GM21619 (cell line): ENCODE measurements at regions not wholly inside any gene's neighbourhood (a gene's known extent, or its start where the extent isn't known, plus 50 kb on each side); places are given as distances from the start of the nearest gene placed in this dataset.
A peak's percentile ranks its signal among the peaks of the same experiment; 100 is the strongest.
"Not testable (repeated sequence)": the region's sequence is repeated elsewhere in the genome, so short reads cannot be mapped to it uniquely, and the experiment has no call there.

ENCODE experiments used
- ATAC-seq: cut with Tn5 transposase; IDR thresholded peaks from one replicate; pipeline ENCODE4 v1.9.1; 2021; ENCODE audit not compliant: unreplicated experiment

DNA sequence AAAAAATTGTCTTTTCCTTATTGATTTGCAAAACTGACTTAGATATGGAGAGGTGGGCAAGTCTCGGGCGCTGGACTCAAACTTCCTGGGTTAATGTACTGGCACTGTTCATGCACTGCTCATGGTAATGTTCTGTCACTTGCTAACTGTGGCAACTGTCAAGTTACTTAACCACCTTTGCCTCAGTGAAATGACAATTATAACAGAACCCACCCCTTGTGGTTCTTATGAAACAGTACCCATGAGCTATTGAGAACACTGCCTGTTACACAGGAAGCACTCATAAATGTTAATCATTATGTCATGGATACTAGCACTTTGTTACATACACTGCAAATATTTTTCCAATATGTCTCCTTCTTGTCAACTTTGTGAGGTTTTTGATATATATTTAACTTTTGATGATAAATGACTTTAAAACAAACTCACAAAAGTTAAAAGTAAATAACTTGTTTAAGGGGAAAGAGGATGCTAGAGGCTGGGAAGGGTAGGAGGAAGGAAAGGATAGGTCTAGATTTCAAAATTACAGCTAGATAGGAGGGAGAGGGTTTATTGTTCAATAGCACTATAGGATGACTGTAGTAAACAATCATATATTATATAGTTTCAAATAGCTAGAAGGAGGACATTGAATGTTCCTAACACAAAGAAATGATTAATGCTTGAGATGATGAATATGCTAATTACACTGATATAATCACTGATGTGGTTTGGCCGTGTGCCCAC is 342.5 kb downstream of the ADGRL2 start:
- ATAC-seq, result no peak

GRCh38 chr1:82141390-82141789 is 340.7 kb downstream of the ADGRL2 start:
- ATAC-seq, result no peak

GRCh38 chr1:82139751-82140468 is 339.2 kb downstream of the ADGRL2 start:
- ATAC-seq, result no peak

GRCh38 chr1:82136351-82136750 is 335.6 kb downstream of the ADGRL2 start:
- not testable (repeated sequence) for ATAC-seq

DNA sequence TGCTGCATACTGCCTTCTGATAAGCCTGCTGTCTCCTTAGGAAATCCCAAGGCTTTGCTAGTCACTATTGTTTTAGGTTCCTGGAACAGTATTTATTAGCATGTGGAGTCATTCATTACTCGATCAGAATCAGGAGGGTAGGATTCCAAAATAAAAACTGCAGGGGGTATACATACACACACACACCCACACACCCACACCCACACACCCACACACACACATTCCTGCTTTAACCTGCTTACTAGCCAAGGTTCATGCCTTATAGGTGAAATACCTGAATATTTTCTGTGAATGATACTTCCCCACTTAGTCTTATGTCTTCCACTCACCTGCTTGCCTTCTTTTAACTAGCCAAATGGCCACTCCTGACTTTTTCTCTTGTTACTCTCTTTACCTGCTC is 325.1 kb downstream of the ADGRL2 start:
- no peak for ATAC-seq

GRCh38 chr1:82125119-82125518 is 324.4 kb downstream of the ADGRL2 start:
- no peak for ATAC-seq

GRCh38 chr1:82121421-82121820 is 320.7 kb downstream of the ADGRL2 start:
- ATAC-seq, result no peak

- ATAC-seq, result no peak
These were observed 315.4 kb downstream of the ADGRL2 start for GRCh38 chr1:82116105-82116504.

- ATAC-seq, result no peak
These were observed 314.2 kb downstream of the ADGRL2 start for GRCh38 chr1:82114887-82115286.

- ATAC-seq, result no peak
These were observed 309.9 kb downstream of the ADGRL2 start for GRCh38 chr1:82110366-82111254.

- peak; percentile 61 for ATAC-seq
These were observed 308.1 kb downstream of the ADGRL2 start for GRCh38 chr1:82108843-82109242.

DNA sequence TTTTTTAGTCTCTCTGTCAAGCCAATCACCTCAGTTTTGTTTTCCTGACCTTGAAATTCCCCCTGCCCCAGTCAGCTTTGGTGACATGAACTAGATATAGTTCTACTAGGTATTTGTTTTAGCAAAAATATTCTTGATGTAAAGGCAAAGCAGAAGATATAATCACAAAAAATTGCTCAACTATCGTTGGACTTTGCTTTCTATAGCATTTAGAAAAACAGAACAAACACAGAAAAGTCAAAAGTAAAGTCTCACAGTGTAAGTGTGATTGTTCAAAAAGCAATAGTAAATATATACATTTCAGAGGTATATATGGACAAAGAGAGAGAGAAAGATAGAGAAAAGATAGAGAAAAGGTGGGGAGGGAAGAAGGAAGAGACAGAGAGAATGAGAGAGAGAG is 305.9 kb downstream of the ADGRL2 start:
- ATAC-seq, result no peak

- no peak for ATAC-seq
These were observed 298.4 kb downstream of the ADGRL2 start for GRCh38 chr1:82099170-82099569.

- no peak for ATAC-seq
These were observed 293.4 kb downstream of the ADGRL2 start for GRCh38 chr1:82094136-82094535.

DNA sequence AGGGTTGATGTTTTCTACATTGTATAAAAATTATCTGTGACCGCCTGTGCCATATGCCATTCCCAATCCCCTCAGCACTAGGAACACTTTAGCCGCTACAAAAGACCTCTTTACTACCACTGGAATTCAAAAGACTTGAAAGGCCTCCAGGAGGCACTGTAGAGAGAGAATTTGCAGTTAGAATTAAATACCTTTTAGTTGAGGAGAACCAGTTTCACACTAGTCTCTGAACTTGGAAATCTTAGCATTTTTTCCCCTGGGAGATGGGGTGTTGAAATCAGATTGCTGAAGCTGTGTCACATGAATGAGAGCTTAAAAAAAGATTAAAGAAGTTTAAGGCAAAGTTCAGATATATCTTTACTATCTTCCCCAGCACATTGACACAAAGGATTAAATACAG is 291.0 kb downstream of the ADGRL2 start:
- ATAC-seq, result no peak

GRCh38 chr1:82091265-82091664 is 290.5 kb downstream of the ADGRL2 start:
- no peak for ATAC-seq

GRCh38 chr1:82090104-82090503 is 289.4 kb downstream of the ADGRL2 start:
- ATAC-seq, result no peak

DNA sequence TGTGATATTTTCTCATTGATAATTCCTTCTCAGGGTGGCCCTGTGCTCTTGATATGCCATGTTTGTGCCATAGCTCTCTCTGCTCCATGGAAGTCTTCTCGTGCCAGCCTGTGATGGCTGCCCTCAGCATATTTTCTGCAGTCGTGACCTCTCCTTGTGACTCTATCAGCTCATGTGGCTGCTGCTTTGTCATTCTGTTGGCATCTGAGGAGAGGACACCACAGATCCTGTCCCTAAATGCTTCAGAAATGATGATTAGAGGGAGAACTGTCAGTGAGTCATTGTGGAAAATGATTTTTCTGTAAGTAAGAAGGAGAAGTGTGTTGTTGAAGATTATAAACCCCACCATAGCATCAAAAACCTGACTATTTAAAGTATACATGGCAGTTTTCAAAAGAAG is 286.0 kb downstream of the ADGRL2 start:
- no peak for ATAC-seq

GRCh38 chr1:82079607-82080006 is 278.9 kb downstream of the ADGRL2 start:
- no peak for ATAC-seq

DNA sequence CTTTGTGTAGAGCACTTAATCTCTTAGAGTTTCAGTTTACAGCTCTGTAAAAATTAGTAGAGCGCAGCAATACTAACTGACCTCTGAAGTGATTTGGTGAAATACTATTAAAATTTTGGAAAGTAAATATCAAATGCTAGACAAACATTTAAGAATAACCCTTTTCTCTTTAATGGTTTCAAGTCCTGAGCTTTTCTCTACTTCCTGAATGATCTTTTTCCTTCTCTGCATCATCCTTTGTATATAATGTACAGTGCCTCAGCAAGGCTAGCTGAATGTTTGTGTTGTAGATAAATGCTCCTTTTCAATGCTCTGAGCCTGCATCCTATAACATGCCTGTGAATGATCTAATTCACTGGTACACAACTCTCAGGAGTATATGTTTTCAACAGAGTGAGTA is 272.9 kb downstream of the ADGRL2 start:
- ATAC-seq, result no peak

- ATAC-seq, result no peak
These were observed 272.3 kb downstream of the ADGRL2 start for GRCh38 chr1:82073071-82073470.

DNA sequence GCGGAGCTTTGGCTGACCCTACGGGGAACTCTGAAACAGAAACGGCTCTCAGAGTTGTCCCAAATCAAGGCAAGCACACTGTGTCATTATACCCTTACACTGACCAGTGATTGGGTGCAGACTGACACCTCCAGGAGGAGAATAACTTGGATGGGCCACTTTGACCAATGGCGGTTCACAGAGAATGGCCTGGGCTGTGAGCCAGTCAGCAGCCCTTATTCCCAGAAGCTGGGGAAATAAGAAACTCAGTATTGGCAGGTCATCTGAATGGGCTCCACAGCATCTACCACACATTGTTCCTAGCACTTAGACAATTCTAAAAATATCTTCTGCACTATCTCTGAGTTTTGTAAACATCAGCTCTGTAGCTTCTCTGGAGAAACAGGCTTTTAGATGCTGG is 265.2 kb downstream of the ADGRL2 start:
- ATAC-seq, result no peak
